ENCODE measurements at regions not wholly inside any gene's neighbourhood (a gene's known extent, or its start where the extent isn't known, plus 50 kb on each side); places are given as distances from the start of the nearest gene placed in this dataset.
"Not testable (repeated sequence)": the region's sequence is repeated elsewhere in the genome, so short reads cannot be mapped to it uniquely, and the experiment has no call there.

GRCh38 chr6:115746583-115746982, 314.1 kb downstream of the FRK start:
- TF ChIP-seq EZH2phosphoT487 (IDR thresholded peaks at IDR 0.05; ENCODE audit: borderline replicate concordance, low read length), result not testable (repeated sequence)
- TF ChIP-seq, protein P1, sequence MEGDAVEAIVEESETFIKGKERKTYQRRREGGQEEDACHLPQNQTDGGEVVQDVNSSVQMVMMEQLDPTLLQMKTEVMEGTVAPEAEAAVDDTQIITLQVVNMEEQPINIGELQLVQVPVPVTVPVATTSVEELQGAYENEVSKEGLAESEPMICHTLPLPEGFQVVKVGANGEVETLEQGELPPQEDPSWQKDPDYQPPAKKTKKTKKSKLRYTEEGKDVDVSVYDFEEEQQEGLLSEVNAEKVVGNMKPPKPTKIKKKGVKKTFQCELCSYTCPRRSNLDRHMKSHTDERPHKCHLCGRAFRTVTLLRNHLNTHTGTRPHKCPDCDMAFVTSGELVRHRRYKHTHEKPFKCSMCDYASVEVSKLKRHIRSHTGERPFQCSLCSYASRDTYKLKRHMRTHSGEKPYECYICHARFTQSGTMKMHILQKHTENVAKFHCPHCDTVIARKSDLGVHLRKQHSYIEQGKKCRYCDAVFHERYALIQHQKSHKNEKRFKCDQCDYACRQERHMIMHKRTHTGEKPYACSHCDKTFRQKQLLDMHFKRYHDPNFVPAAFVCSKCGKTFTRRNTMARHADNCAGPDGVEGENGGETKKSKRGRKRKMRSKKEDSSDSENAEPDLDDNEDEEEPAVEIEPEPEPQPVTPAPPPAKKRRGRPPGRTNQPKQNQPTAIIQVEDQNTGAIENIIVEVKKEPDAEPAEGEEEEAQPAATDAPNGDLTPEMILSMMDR (IDR thresholded peaks at IDR 0.05; ENCODE audit: low read depth, low read length, poor library complexity, severe bottlenecking), result not testable (repeated sequence)
